Body of pancreas (tissue), 4 donors: ENCODE measurements at regions not wholly inside any gene's neighbourhood (a gene's known extent, or its start where the extent isn't known, plus 50 kb on each side); places are given as distances from the start of the nearest gene placed in this dataset.

Experiments used
- POLR2A ChIP-seq, 3 donors: fragments of 450-650 bp; IDR thresholded peaks; one replicate each; pipeline ENCODE4 v1.6.1; 2016; ENCODE audit warnings: antibody characterized with exemption in 3 of 3, mild to moderate bottlenecking in 2 of 3
- TF ChIP-seq, protein P1 (sequence below), 7 experiments: fragments of 450-650 bp in 4 of 7; fragments of 200-600 bp in 3 of 7; sonication (generic) in 3 of 7; IDR thresholded peaks; one replicate each; pipeline ENCODE4 v1.5.1; 2016 to 2019; ENCODE audit warnings: antibody characterized with exemption in 7 of 7

DNA sequence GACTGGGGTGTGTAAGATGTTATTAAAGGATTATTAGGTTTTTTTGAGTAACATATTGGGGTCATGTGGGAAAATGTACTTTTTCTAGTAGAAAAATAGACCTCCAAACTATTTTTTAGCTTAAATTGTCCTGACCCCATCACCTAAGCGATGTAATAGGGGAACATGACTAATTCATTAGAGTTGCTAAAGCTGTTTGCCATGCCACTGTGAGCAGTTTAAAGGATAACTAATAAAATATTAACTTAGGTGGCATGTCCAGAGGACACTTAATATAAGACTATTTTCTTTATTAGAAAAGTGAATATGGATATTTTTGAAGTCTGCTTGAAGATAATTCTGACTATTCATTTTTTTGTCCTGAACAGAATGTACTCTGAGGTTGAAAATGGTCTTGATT lies 545.9 kb upstream of the BTBD3 start:
- TF ChIP-seq, protein P1, sequence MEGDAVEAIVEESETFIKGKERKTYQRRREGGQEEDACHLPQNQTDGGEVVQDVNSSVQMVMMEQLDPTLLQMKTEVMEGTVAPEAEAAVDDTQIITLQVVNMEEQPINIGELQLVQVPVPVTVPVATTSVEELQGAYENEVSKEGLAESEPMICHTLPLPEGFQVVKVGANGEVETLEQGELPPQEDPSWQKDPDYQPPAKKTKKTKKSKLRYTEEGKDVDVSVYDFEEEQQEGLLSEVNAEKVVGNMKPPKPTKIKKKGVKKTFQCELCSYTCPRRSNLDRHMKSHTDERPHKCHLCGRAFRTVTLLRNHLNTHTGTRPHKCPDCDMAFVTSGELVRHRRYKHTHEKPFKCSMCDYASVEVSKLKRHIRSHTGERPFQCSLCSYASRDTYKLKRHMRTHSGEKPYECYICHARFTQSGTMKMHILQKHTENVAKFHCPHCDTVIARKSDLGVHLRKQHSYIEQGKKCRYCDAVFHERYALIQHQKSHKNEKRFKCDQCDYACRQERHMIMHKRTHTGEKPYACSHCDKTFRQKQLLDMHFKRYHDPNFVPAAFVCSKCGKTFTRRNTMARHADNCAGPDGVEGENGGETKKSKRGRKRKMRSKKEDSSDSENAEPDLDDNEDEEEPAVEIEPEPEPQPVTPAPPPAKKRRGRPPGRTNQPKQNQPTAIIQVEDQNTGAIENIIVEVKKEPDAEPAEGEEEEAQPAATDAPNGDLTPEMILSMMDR (IDR thresholded peaks at IDR 0.05) = no peak
- no peak for TF ChIP-seq POLR2A (IDR thresholded peaks at IDR 0.05)
